ENCODE measurements at regions not wholly inside any gene's neighbourhood (a gene's known extent, or its start where the extent isn't known, plus 50 kb on each side); places are given as distances from the start of the nearest gene placed in this dataset.

DNA sequence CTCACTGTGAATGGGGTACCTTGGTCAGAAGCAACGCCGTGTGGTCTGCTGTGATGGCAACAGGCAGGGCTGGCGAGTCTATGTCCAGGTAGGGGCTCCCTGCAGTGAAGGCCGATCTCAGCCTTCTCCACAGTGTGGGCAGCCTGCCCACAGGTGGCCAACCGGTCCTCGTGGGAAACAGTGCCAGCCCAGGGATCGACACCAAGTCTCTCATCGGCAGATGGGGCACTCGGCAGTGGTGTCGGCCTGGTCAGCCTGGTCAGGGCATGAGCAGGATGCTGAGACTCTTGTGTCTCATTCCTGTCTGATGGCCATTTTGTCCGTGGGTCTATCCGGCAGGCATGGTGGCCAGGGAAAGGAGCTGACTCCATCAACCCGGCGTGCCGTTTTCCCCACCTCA lies 92.2 kb downstream of the TNFRSF13B start:
- TF ChIP-seq CTCF (IDR thresholded peaks at IDR 0.05) (no peak), POLR2A (IDR thresholded peaks at IDR 0.05) (no peak)

Data from lower leg skin (tissue), 3 donors.